HG03342 (cell line): ENCODE measurements at regions not wholly inside any gene's neighbourhood (a gene's known extent, or its start where the extent isn't known, plus 50 kb on each side); places are given as distances from the start of the nearest gene placed in this dataset.
A peak's percentile ranks its signal among the peaks of the same experiment; 100 is the strongest.
"Not testable (repeated sequence)": the region's sequence is repeated elsewhere in the genome, so short reads cannot be mapped to it uniquely, and the experiment has no call there.

ENCODE experiments used
- ATAC-seq: cut with Tn5 transposase; IDR thresholded peaks from one replicate; pipeline ENCODE4 v1.9.1; 2021; ENCODE audit warnings: mild to moderate bottlenecking, moderate library complexity; ENCODE audit not compliant: unreplicated experiment

- no peak for ATAC-seq
These were observed 447.5 kb downstream of the GXYLT1 start for GRCh38 chr12:41697161-41697560.

- ATAC-seq, result no peak
These were observed 459.7 kb downstream of the GXYLT1 start for GRCh38 chr12:41684997-41685396.

- ATAC-seq, result no peak
These were observed 461.0 kb downstream of the GXYLT1 start for GRCh38 chr12:41683513-41684240.

- peak; percentile 73 for ATAC-seq
These were observed 461.7 kb downstream of the GXYLT1 start for GRCh38 chr12:41683023-41683422.

GRCh38 chr12:41681898-41682297 is 462.8 kb downstream of the GXYLT1 start:
- ATAC-seq, result no peak

- ATAC-seq, result no peak
These were observed 464.5 kb downstream of the GXYLT1 start for GRCh38 chr12:41680155-41680554.

- ATAC-seq, result no peak
These were observed 475.6 kb downstream of the PDZRN4 start for GRCh38 chr12:41663598-41664265.

GRCh38 chr12:41661141-41661765 is 473.1 kb downstream of the PDZRN4 start:
- ATAC-seq, result no peak

- no peak for ATAC-seq
These were observed 468.3 kb downstream of the PDZRN4 start for GRCh38 chr12:41656454-41656853.

- ATAC-seq, result no peak
These were observed 465.5 kb downstream of the PDZRN4 start for GRCh38 chr12:41653386-41654326.

- no peak for ATAC-seq
These were observed 464.9 kb downstream of the PDZRN4 start for GRCh38 chr12:41652981-41653380.

- no peak for ATAC-seq
These were observed 457.5 kb downstream of the PDZRN4 start for GRCh38 chr12:41645624-41646023.

GRCh38 chr12:41642808-41643207 is 454.7 kb downstream of the PDZRN4 start:
- not testable (repeated sequence) for ATAC-seq

- no peak for ATAC-seq
These were observed 448.5 kb downstream of the PDZRN4 start for GRCh38 chr12:41636653-41637052.

GRCh38 chr12:41635626-41636364 is 447.7 kb downstream of the PDZRN4 start:
- ATAC-seq, result no peak

GRCh38 chr12:41634091-41634490 is 446.0 kb downstream of the PDZRN4 start:
- ATAC-seq, result no peak

GRCh38 chr12:41629611-41630010 is 441.5 kb downstream of the PDZRN4 start:
- ATAC-seq, result no peak

GRCh38 chr12:41627476-41627875 is 439.4 kb downstream of the PDZRN4 start:
- no peak for ATAC-seq

GRCh38 chr12:41624571-41624970 is 436.5 kb downstream of the PDZRN4 start:
- no peak for ATAC-seq
